ENCODE measurements at regions not wholly inside any gene's neighbourhood (a gene's known extent, or its start where the extent isn't known, plus 50 kb on each side); places are given as distances from the start of the nearest gene placed in this dataset.

DNA sequence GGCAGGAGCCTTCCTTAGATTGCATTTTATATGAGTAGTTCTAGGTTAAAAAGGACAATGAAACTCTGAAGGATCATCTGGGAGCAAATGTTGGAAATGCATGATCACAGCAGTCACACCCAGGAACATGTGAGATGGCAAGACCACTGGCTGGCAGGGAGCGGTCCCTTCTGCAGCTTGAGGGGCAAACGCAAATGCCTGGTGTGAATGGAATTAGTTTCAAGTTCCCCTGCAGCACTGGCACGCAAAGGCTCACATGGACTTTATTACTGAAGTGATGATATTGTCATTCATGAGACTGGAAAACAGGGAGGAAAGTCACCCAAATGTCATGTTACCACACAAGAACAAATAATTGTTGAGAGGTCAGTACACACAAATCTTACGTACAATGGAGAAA lies 223.3 kb downstream of the FBXO15 start:
- TF ChIP-seq POLR2A (IDR thresholded peaks at IDR 0.05; ENCODE audit: low read depth) = no peak
- no peak for TF ChIP-seq POLR2AphosphoS5 (IDR thresholded peaks at IDR 0.05)
- TF ChIP-seq, protein P1, sequence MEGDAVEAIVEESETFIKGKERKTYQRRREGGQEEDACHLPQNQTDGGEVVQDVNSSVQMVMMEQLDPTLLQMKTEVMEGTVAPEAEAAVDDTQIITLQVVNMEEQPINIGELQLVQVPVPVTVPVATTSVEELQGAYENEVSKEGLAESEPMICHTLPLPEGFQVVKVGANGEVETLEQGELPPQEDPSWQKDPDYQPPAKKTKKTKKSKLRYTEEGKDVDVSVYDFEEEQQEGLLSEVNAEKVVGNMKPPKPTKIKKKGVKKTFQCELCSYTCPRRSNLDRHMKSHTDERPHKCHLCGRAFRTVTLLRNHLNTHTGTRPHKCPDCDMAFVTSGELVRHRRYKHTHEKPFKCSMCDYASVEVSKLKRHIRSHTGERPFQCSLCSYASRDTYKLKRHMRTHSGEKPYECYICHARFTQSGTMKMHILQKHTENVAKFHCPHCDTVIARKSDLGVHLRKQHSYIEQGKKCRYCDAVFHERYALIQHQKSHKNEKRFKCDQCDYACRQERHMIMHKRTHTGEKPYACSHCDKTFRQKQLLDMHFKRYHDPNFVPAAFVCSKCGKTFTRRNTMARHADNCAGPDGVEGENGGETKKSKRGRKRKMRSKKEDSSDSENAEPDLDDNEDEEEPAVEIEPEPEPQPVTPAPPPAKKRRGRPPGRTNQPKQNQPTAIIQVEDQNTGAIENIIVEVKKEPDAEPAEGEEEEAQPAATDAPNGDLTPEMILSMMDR (IDR thresholded peaks at IDR 0.05) = no peak
- TF ChIP-seq EP300 (IDR thresholded peaks at IDR 0.05) = no peak
